MM.1S (cell line): ENCODE measurements at regions not wholly inside any gene's neighbourhood (a gene's known extent, or its start where the extent isn't known, plus 50 kb on each side); places are given as distances from the start of the nearest gene placed in this dataset.

Experiments
- EZH2 ChIP-seq: fragments of 300-600 bp; sonication (generic); optimal IDR thresholded peaks from 2 replicates; pipeline ENCODE3; 2017; ENCODE audit warnings: low read depth, mild to moderate bottlenecking, antibody characterized with exemption, low read length, mixed read lengths
- TF ChIP-seq, protein P1 (sequence below): fragments of 300-600 bp; sonication (generic); IDR thresholded peaks from 2 replicates; pipeline ENCODE4 v1.5.1; 2016; ENCODE audit warnings: antibody characterized with exemption, low read length, mixed read lengths

GRCh38 chr12:41966916-41967315, 177.8 kb downstream of the GXYLT1 start:
- TF ChIP-seq, protein P1, sequence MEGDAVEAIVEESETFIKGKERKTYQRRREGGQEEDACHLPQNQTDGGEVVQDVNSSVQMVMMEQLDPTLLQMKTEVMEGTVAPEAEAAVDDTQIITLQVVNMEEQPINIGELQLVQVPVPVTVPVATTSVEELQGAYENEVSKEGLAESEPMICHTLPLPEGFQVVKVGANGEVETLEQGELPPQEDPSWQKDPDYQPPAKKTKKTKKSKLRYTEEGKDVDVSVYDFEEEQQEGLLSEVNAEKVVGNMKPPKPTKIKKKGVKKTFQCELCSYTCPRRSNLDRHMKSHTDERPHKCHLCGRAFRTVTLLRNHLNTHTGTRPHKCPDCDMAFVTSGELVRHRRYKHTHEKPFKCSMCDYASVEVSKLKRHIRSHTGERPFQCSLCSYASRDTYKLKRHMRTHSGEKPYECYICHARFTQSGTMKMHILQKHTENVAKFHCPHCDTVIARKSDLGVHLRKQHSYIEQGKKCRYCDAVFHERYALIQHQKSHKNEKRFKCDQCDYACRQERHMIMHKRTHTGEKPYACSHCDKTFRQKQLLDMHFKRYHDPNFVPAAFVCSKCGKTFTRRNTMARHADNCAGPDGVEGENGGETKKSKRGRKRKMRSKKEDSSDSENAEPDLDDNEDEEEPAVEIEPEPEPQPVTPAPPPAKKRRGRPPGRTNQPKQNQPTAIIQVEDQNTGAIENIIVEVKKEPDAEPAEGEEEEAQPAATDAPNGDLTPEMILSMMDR, result no peak
- TF ChIP-seq EZH2, result no peak
